ENCODE measurements at regions not wholly inside any gene's neighbourhood (a gene's known extent, or its start where the extent isn't known, plus 50 kb on each side); places are given as distances from the start of the nearest gene placed in this dataset.
A peak's percentile ranks its signal among the peaks of the same experiment; 100 is the strongest.

GRCh38 chr18:57942493-57942892 lies 101.5 kb upstream of the NEDD4L start:
- H2AK5ac ChIP-seq (ENCODE audit: low read depth, low read length), result no peak overlapping the region
- no peak overlapping the region for H4K5ac ChIP-seq (ENCODE audit: insufficient read length, low read depth, low read length)
- H3K9ac ChIP-seq (replicated peaks in 1 of 4; ENCODE audit: extremely low read depth in 1 of 4, low read depth in 3 of 4, low read length in 3 of 4), result no peak overlapping the region
- no peaks in the 10 kb centered on the region for H3K79me1 ChIP-seq (ENCODE audit: low read depth, low read length)
- H4K20me1 ChIP-seq (replicated peaks in 1 of 2; ENCODE audit: control insufficient read depth in 1 of 2, insufficient read depth in 2 of 2, low read length in 2 of 2), result no peaks in the 10 kb centered on the region
- H3K56ac ChIP-seq (replicated peaks; ENCODE audit: insufficient read length, low read depth, low read length), result no peak overlapping the region
- H4K8ac ChIP-seq (ENCODE audit: extremely low read depth, insufficient read depth, low read length), result no peak overlapping the region
- peak; percentile 50 for FAIRE-seq
- H3K36me3 ChIP-seq (ENCODE audit: control insufficient read depth in 2 of 4, insufficient read depth in 4 of 4, low read length in 3 of 4), result no peaks in the 10 kb centered on the region
- H2BK12ac ChIP-seq (ENCODE audit: low read depth, low read length), result no peak overlapping the region
- TF ChIP-seq CBX5 (IDR thresholded peaks at IDR 0.05; ENCODE audit: low read depth, low read length) (no peak), MAX (IDR thresholded peaks at IDR 0.05) (peak; percentile 71), TEAD4 (IDR thresholded peaks at IDR 0.05; ENCODE audit: low read depth, low read length) (no peak), CEBPB (IDR thresholded peaks at IDR 0.05; ENCODE audit: low read depth, low read length) (no peak), SIRT6 (IDR thresholded peaks at IDR 0.05; ENCODE audit: low read length) (no peak), KDM5A (IDR thresholded peaks at IDR 0.05; ENCODE audit: low read length) (no peak), SAP30 (IDR thresholded peaks at IDR 0.05; ENCODE audit: insufficient read depth, insufficient replicate concordance, low read length) (no peak), BCL11A (IDR thresholded peaks at IDR 0.05; ENCODE audit: low read depth in 2 of 2, low read length in 2 of 2) (no peak)
- TF ChIP-seq, protein P1, sequence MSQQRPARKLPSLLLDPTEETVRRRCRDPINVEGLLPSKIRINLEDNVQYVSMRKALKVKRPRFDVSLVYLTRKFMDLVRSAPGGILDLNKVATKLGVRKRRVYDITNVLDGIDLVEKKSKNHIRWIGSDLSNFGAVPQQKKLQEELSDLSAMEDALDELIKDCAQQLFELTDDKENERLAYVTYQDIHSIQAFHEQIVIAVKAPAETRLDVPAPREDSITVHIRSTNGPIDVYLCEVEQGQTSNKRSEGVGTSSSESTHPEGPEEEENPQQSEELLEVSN (IDR thresholded peaks at IDR 0.05), result peak; percentile 84
- no peaks in the 10 kb centered on the region for H3K23me2 ChIP-seq (ENCODE audit: low read depth, low read length)
- H3K79me2 ChIP-seq (ENCODE audit: control insufficient read depth in 1 of 2, insufficient read depth in 2 of 2, low read length in 2 of 2), result no peaks in the 10 kb centered on the region
- H2BK20ac ChIP-seq (ENCODE audit: low read length), result no peak overlapping the region
- H2BK15ac ChIP-seq (ENCODE audit: low read length), result no peak overlapping the region
- H3K14ac ChIP-seq (ENCODE audit: insufficient read length), result no peak overlapping the region
- no peak overlapping the region for H3K23ac ChIP-seq (ENCODE audit: insufficient read length)
- peaks cover 0 to 2% (median 0%) of the 10 kb centered on the region in 4 experiments; a peak in 3 of 7 replicates for H3K4me1 ChIP-seq (replicated peaks in 1 of 4; ENCODE audit: control insufficient read depth in 3 of 4, insufficient read depth in 4 of 4, low read length in 3 of 4)
- CTCF ChIA-PET (ENCODE audit: partially characterized antibody), result interaction anchor here (1.4 to 2.2 kb wide), 3 partner anchors 16 to 179 kb away, joined by 3 to 16 read pairs (median 5); no protein-coding TSS in a partner anchor
- H2AFZ ChIP-seq (ENCODE audit: low read length), result no peak overlapping the region
- DNase-seq (ENCODE audit: low read depth in 1 of 2, low spot score in 2 of 2), result no peak
- no peak overlapping the region for H3K4ac ChIP-seq (replicated peaks; ENCODE audit: insufficient read length, low read depth, low read length)
- H4K91ac ChIP-seq (replicated peaks; ENCODE audit: insufficient read length, low read length), result no peak overlapping the region
- H3K9me3 ChIP-seq (ENCODE audit: insufficient read depth in 2 of 2, low read depth in 1 of 2, low read length in 1 of 2), result no peaks in the 10 kb centered on the region
- H2BK5ac ChIP-seq (ENCODE audit: low read depth, low read length), result no peak overlapping the region
- H3K18ac ChIP-seq (ENCODE audit: extremely low read depth, low read length), result no peak overlapping the region
- no peaks in the 10 kb centered on the region; a peak in 1 of 7 replicates for H3K27me3 ChIP-seq (replicated peaks in 1 of 4; ENCODE audit: control insufficient read depth in 3 of 4, extremely low read depth in 1 of 4, insufficient read depth in 3 of 4, low read length in 3 of 4)
- no peak overlapping the region for H2BK120ac ChIP-seq (replicated peaks; ENCODE audit: low read depth, low read length)
- POLR2A ChIA-PET (ENCODE audit: partially characterized antibody), result no interaction called here
- no peak overlapping the region for H3K4me2 ChIP-seq (ENCODE audit: insufficient read depth in 1 of 2, low read depth in 2 of 2, low read length in 2 of 2)
- WGBS, 2 experiments (ENCODE audit: extremely low coverage in 1 of 2, insufficient coverage in 1 of 2, insufficient read length in 1 of 2, insufficient replicate concordance in 2 of 2, low coverage in 1 of 2, low lambda C conversion rate in 2 of 2, missing lambda C conversion rate in 1 of 2), result 93% methylated on average over 1 of the region's 1 CpG; no CpG with 5 or more reads in 1 of the 2 experiments
- no peak overlapping the region for H3K4me3 ChIP-seq (ENCODE audit: extremely low read depth in 1 of 4, insufficient read depth in 2 of 4, low read depth in 3 of 4, low read length in 4 of 4)
- no peak overlapping the region for H3K27ac ChIP-seq (ENCODE audit: low read depth, low read length)
